ENCODE measurements at regions not wholly inside any gene's neighbourhood (a gene's known extent, or its start where the extent isn't known, plus 50 kb on each side); places are given as distances from the start of the nearest gene placed in this dataset.
A peak's percentile ranks its signal among the peaks of the same experiment; 100 is the strongest.

- Histone ChIP-seq H3K36me3 (ENCODE audit: insufficient read depth, low read length) (no peaks in the 10 kb centered on the region), H3K79me2 (ENCODE audit: control insufficient read depth, insufficient read depth, low read length, unreplicated experiment) (no peaks in the 10 kb centered on the region), H3K27me3 (ENCODE audit: insufficient read depth, low read length) (no peaks in the 10 kb centered on the region), H3K4me3 (ENCODE audit: low read depth, low read length) (no peak overlapping the region), H3K27ac (ENCODE audit: low read depth, low read length) (no peak overlapping the region), H2AFZ (ENCODE audit: low read length, unreplicated experiment) (no peak overlapping the region), H3K4me1 (ENCODE audit: control insufficient read depth, insufficient read depth, low read length, unreplicated experiment) (peaks cover 21% of the 10 kb centered on the region)
Observed at GRCh38 chr20:11734431-11734830, 183.3 kb upstream of the BTBD3 start.

- no peaks in the 10 kb centered on the region for H3K36me3 ChIP-seq (ENCODE audit: insufficient read depth, low read length)
- peaks cover 24% of the 10 kb centered on the region for H3K4me1 ChIP-seq (ENCODE audit: control insufficient read depth, insufficient read depth, low read length, unreplicated experiment)
- H3K27ac ChIP-seq (ENCODE audit: low read depth, low read length): no peak overlapping the region
- H3K79me2 ChIP-seq (ENCODE audit: control insufficient read depth, insufficient read depth, low read length, unreplicated experiment): no peaks in the 10 kb centered on the region
- H3K4me3 ChIP-seq (ENCODE audit: low read depth, low read length): peak overlapping the region; percentile 28; the same call in 1 of the 2 replicates
- H2AFZ ChIP-seq (ENCODE audit: low read length, unreplicated experiment): no peak overlapping the region
- H3K27me3 ChIP-seq (ENCODE audit: insufficient read depth, low read length): no peaks in the 10 kb centered on the region
Observed at GRCh38 chr20:11738852-11739251, 178.8 kb upstream of the BTBD3 start.

- Histone ChIP-seq H3K27me3 (ENCODE audit: insufficient read depth, low read length) (no peaks in the 10 kb centered on the region), H3K27ac (ENCODE audit: low read depth, low read length) (no peak overlapping the region), H3K36me3 (ENCODE audit: insufficient read depth, low read length) (no peaks in the 10 kb centered on the region), H2AFZ (ENCODE audit: low read length, unreplicated experiment) (no peak overlapping the region), H3K4me3 (ENCODE audit: low read depth, low read length) (no peak overlapping the region), H3K79me2 (ENCODE audit: control insufficient read depth, insufficient read depth, low read length, unreplicated experiment) (no peaks in the 10 kb centered on the region), H3K4me1 (ENCODE audit: control insufficient read depth, insufficient read depth, low read length, unreplicated experiment) (peaks cover 24% of the 10 kb centered on the region)
Observed at GRCh38 chr20:11740975-11741374, 176.7 kb upstream of the BTBD3 start.

- Histone ChIP-seq H3K27me3 (ENCODE audit: insufficient read depth, low read length) (no peaks in the 10 kb centered on the region), H3K79me2 (ENCODE audit: control insufficient read depth, insufficient read depth, low read length, unreplicated experiment) (no peaks in the 10 kb centered on the region), H2AFZ (ENCODE audit: low read length, unreplicated experiment) (no peak overlapping the region), H3K36me3 (ENCODE audit: insufficient read depth, low read length) (no peaks in the 10 kb centered on the region), H3K27ac (ENCODE audit: low read depth, low read length) (no peak overlapping the region), H3K4me1 (ENCODE audit: control insufficient read depth, insufficient read depth, low read length, unreplicated experiment) (peaks cover 2% of the 10 kb centered on the region), H3K4me3 (ENCODE audit: low read depth, low read length) (no peak overlapping the region)
Observed at GRCh38 chr20:11745145-11745544, 172.5 kb upstream of the BTBD3 start.

GRCh38 chr20:11748436-11748835 is 169.3 kb upstream of the BTBD3 start:
- H2AFZ ChIP-seq (ENCODE audit: low read length, unreplicated experiment): no peak overlapping the region
- no peak overlapping the region for H3K27ac ChIP-seq (ENCODE audit: low read depth, low read length)
- no peaks in the 10 kb centered on the region for H3K4me1 ChIP-seq (ENCODE audit: control insufficient read depth, insufficient read depth, low read length, unreplicated experiment)

GRCh38 chr20:11752336-11752735 is 165.4 kb upstream of the BTBD3 start:
- Histone ChIP-seq H3K4me3 (ENCODE audit: low read depth, low read length) (no peak overlapping the region), H3K4me1 (ENCODE audit: control insufficient read depth, insufficient read depth, low read length, unreplicated experiment) (peaks cover 11% of the 10 kb centered on the region)

More at GRCh38 chr20:11748436-11748835, 169.3 kb upstream of the BTBD3 start:
- Histone ChIP-seq H3K4me3 (ENCODE audit: low read depth, low read length) (no peak overlapping the region), H3K27me3 (ENCODE audit: insufficient read depth, low read length) (no peaks in the 10 kb centered on the region), H3K36me3 (ENCODE audit: insufficient read depth, low read length) (no peaks in the 10 kb centered on the region), H3K79me2 (ENCODE audit: control insufficient read depth, insufficient read depth, low read length, unreplicated experiment) (no peaks in the 10 kb centered on the region)

GRCh38 chr20:11753155-11753554 is 164.5 kb upstream of the BTBD3 start:
- Histone ChIP-seq H3K4me1 (ENCODE audit: control insufficient read depth, insufficient read depth, low read length, unreplicated experiment) (peaks cover 11% of the 10 kb centered on the region), H3K36me3 (ENCODE audit: insufficient read depth, low read length) (no peaks in the 10 kb centered on the region), H3K79me2 (ENCODE audit: control insufficient read depth, insufficient read depth, low read length, unreplicated experiment) (no peaks in the 10 kb centered on the region), H2AFZ (ENCODE audit: low read length, unreplicated experiment) (no peak overlapping the region), H3K27ac (ENCODE audit: low read depth, low read length) (no peak overlapping the region), H3K27me3 (ENCODE audit: insufficient read depth, low read length) (no peaks in the 10 kb centered on the region), H3K4me3 (ENCODE audit: low read depth, low read length) (no peak overlapping the region)

More at GRCh38 chr20:11752336-11752735, 165.4 kb upstream of the BTBD3 start:
- H3K27me3 ChIP-seq (ENCODE audit: insufficient read depth, low read length): no peaks in the 10 kb centered on the region
- no peaks in the 10 kb centered on the region for H3K36me3 ChIP-seq (ENCODE audit: insufficient read depth, low read length)
- no peaks in the 10 kb centered on the region for H3K79me2 ChIP-seq (ENCODE audit: control insufficient read depth, insufficient read depth, low read length, unreplicated experiment)
- no peak overlapping the region for H2AFZ ChIP-seq (ENCODE audit: low read length, unreplicated experiment)
- H3K27ac ChIP-seq (ENCODE audit: low read depth, low read length): no peak overlapping the region

GRCh38 chr20:11754451-11754850 is 163.2 kb upstream of the BTBD3 start:
- H2AFZ ChIP-seq (ENCODE audit: low read length, unreplicated experiment): peak overlapping the region; percentile 89

GRCh38 chr20:11755071-11755841 is 162.4 kb upstream of the BTBD3 start:
- no peaks in the 10 kb centered on the region for H3K36me3 ChIP-seq (ENCODE audit: insufficient read depth, low read length)
- no peaks in the 10 kb centered on the region for H3K27me3 ChIP-seq (ENCODE audit: insufficient read depth, low read length)
- peak overlapping the region; percentile 89 for H2AFZ ChIP-seq (ENCODE audit: low read length, unreplicated experiment)
- peak overlapping the region; percentile 54 for H3K4me3 ChIP-seq (ENCODE audit: low read depth, low read length)
- no peaks in the 10 kb centered on the region for H3K79me2 ChIP-seq (ENCODE audit: control insufficient read depth, insufficient read depth, low read length, unreplicated experiment)
- H3K4me1 ChIP-seq (ENCODE audit: control insufficient read depth, insufficient read depth, low read length, unreplicated experiment): peaks cover 11% of the 10 kb centered on the region
- H3K27ac ChIP-seq (ENCODE audit: low read depth, low read length): peak overlapping the region; percentile 20

More at GRCh38 chr20:11754451-11754850, 163.2 kb upstream of the BTBD3 start:
- peak overlapping the region; percentile 20; the same call in 1 of the 2 replicates for H3K27ac ChIP-seq (ENCODE audit: low read depth, low read length)
- H3K4me3 ChIP-seq (ENCODE audit: low read depth, low read length): no peak overlapping the region
- no peaks in the 10 kb centered on the region for H3K79me2 ChIP-seq (ENCODE audit: control insufficient read depth, insufficient read depth, low read length, unreplicated experiment)
- H3K36me3 ChIP-seq (ENCODE audit: insufficient read depth, low read length): no peaks in the 10 kb centered on the region
- H3K4me1 ChIP-seq (ENCODE audit: control insufficient read depth, insufficient read depth, low read length, unreplicated experiment): peaks cover 11% of the 10 kb centered on the region
- no peaks in the 10 kb centered on the region for H3K27me3 ChIP-seq (ENCODE audit: insufficient read depth, low read length)

- no peaks in the 10 kb centered on the region for H3K36me3 ChIP-seq (ENCODE audit: insufficient read depth, low read length)
- H3K4me1 ChIP-seq (ENCODE audit: control insufficient read depth, insufficient read depth, low read length, unreplicated experiment): no peaks in the 10 kb centered on the region
- no peaks in the 10 kb centered on the region for H3K27me3 ChIP-seq (ENCODE audit: insufficient read depth, low read length)
- no peak overlapping the region for H3K27ac ChIP-seq (ENCODE audit: low read depth, low read length)
- no peaks in the 10 kb centered on the region for H3K79me2 ChIP-seq (ENCODE audit: control insufficient read depth, insufficient read depth, low read length, unreplicated experiment)
- H2AFZ ChIP-seq (ENCODE audit: low read length, unreplicated experiment): no peak overlapping the region
- H3K4me3 ChIP-seq (ENCODE audit: low read depth, low read length): no peak overlapping the region
Observed at GRCh38 chr20:11761497-11761896, 156.2 kb upstream of the BTBD3 start.

GRCh38 chr20:11766961-11767360 is 150.7 kb upstream of the BTBD3 start:
- no peak overlapping the region for H3K27ac ChIP-seq (ENCODE audit: low read depth, low read length)
- H3K4me3 ChIP-seq (ENCODE audit: low read depth, low read length): no peak overlapping the region
- no peaks in the 10 kb centered on the region for H3K4me1 ChIP-seq (ENCODE audit: control insufficient read depth, insufficient read depth, low read length, unreplicated experiment)
- no peak overlapping the region for H2AFZ ChIP-seq (ENCODE audit: low read length, unreplicated experiment)
- H3K36me3 ChIP-seq (ENCODE audit: insufficient read depth, low read length): no peaks in the 10 kb centered on the region
- no peaks in the 10 kb centered on the region for H3K79me2 ChIP-seq (ENCODE audit: control insufficient read depth, insufficient read depth, low read length, unreplicated experiment)
- H3K27me3 ChIP-seq (ENCODE audit: insufficient read depth, low read length): no peaks in the 10 kb centered on the region
